HG03457 (cell line): ENCODE measurements at regions not wholly inside any gene's neighbourhood (a gene's known extent, or its start where the extent isn't known, plus 50 kb on each side); places are given as distances from the start of the nearest gene placed in this dataset.
A peak's percentile ranks its signal among the peaks of the same experiment; 100 is the strongest.
"Not testable (repeated sequence)": the region's sequence is repeated elsewhere in the genome, so short reads cannot be mapped to it uniquely, and the experiment has no call there.

ENCODE experiments used
- ATAC-seq: cut with Tn5 transposase; IDR thresholded peaks from one replicate; pipeline ENCODE4 v1.9.1; 2021; ENCODE audit warnings: moderate number of reproducible peaks; ENCODE audit not compliant: unreplicated experiment

- ATAC-seq, result no peak
These were observed 109.8 kb upstream of the SNX2 start for GRCh38 chr5:122665051-122665450.

GRCh38 chr5:122668552-122668951 is 106.3 kb upstream of the SNX2 start:
- no peak for ATAC-seq

- not testable (repeated sequence) for ATAC-seq
These were observed 105.2 kb upstream of the SNX2 start for GRCh38 chr5:122669709-122670108.

- no peak for ATAC-seq
These were observed 101.5 kb upstream of the SNX2 start for GRCh38 chr5:122673343-122673742.

GRCh38 chr5:122674385-122674784 is 100.5 kb upstream of the SNX2 start:
- ATAC-seq, result no peak

- no peak for ATAC-seq
These were observed 94.1 kb upstream of the SNX2 start for GRCh38 chr5:122680623-122681350.

- no peak for ATAC-seq
These were observed 91.2 kb upstream of the SNX2 start for GRCh38 chr5:122683631-122684030.

GRCh38 chr5:122690266-122690665 is 84.6 kb upstream of the SNX2 start:
- no peak for ATAC-seq

- no peak for ATAC-seq
These were observed 82.9 kb upstream of the SNX2 start for GRCh38 chr5:122691931-122692330.

GRCh38 chr5:122693963-122694362 is 80.9 kb upstream of the SNX2 start:
- ATAC-seq, result no peak

- ATAC-seq, result no peak
These were observed 80.0 kb upstream of the SNX2 start for GRCh38 chr5:122694884-122695283.

GRCh38 chr5:122696735-122697134 is 78.1 kb upstream of the SNX2 start:
- not testable (repeated sequence) for ATAC-seq

GRCh38 chr5:122697191-122697590 is 77.7 kb upstream of the SNX2 start:
- no peak for ATAC-seq

- no peak for ATAC-seq
These were observed 75.7 kb upstream of the SNX2 start for GRCh38 chr5:122699201-122699600.

GRCh38 chr5:122701640-122702523 is 73.0 kb upstream of the SNX2 start:
- ATAC-seq, result peak; percentile 98

GRCh38 chr5:122702524-122702875 is 72.4 kb upstream of the SNX2 start:
- ATAC-seq, result peak; percentile 38

- no peak for ATAC-seq
These were observed 71.7 kb upstream of the SNX2 start for GRCh38 chr5:122703203-122703602.

GRCh38 chr5:122704247-122705036 is 70.4 kb upstream of the SNX2 start:
- no peak for ATAC-seq

GRCh38 chr5:122705851-122706250 is 69.0 kb upstream of the SNX2 start:
- no peak for ATAC-seq

GRCh38 chr5:122707796-122708195 is 67.1 kb upstream of the SNX2 start:
- ATAC-seq, result no peak

- ATAC-seq, result no peak
These were observed 61.8 kb upstream of the SNX2 start for GRCh38 chr5:122713041-122713440.
